GM13977 (cell line): ENCODE measurements at regions not wholly inside any gene's neighbourhood (a gene's known extent, or its start where the extent isn't known, plus 50 kb on each side); places are given as distances from the start of the nearest gene placed in this dataset.

ENCODE experiments used
- DNase-seq: peaks from one replicate; pipeline ENCODE4 v3.0.0; 2012; ENCODE audit warnings: low spot score
- in situ Hi-C: fragments of 300-500 bp; cut with MboI; formaldehyde crosslinking; loops from one replicate; pipeline ENCODE4 v1.12.0; 2022; ENCODE audit warnings: low sequenced_read_pairs, low pct_unique_long_range_greater_than_20kb, mixed read lengths, inconsistent platforms; ENCODE audit not compliant: unreplicated experiment
- TF ChIP-seq, protein P1 (sequence below): IDR thresholded peaks from 2 replicates; pipeline ENCODE4 v1.5.1; 2012; ENCODE audit warnings: mild to moderate bottlenecking, control low read depth; ENCODE audit not compliant: insufficient read depth; ENCODE audit errors: extremely low read depth, missing control alignments

DNA sequence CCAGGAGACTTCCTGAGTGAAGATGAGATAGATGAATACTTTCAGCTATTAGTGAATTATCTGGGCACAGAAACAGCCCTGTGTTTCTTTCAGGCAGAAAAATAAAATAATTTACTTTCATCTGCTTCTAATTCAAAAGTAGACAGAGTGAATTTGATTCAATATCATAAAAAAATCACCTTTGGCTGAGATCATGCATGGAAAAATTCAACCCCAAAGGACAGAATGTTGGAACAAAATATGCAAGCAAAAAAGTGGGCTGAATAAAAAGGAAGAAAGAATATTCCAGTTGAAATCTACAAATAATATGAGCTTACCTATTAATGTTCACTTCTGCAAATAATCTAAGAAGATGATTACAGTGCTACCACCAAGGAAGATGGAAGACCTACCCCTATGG, 546.9 kb downstream of the TFAP2B start:
- in situ Hi-C loops, result no loop called here
- DNase-seq, result no peak
- TF ChIP-seq, protein P1, sequence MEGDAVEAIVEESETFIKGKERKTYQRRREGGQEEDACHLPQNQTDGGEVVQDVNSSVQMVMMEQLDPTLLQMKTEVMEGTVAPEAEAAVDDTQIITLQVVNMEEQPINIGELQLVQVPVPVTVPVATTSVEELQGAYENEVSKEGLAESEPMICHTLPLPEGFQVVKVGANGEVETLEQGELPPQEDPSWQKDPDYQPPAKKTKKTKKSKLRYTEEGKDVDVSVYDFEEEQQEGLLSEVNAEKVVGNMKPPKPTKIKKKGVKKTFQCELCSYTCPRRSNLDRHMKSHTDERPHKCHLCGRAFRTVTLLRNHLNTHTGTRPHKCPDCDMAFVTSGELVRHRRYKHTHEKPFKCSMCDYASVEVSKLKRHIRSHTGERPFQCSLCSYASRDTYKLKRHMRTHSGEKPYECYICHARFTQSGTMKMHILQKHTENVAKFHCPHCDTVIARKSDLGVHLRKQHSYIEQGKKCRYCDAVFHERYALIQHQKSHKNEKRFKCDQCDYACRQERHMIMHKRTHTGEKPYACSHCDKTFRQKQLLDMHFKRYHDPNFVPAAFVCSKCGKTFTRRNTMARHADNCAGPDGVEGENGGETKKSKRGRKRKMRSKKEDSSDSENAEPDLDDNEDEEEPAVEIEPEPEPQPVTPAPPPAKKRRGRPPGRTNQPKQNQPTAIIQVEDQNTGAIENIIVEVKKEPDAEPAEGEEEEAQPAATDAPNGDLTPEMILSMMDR, result no peak

DNA sequence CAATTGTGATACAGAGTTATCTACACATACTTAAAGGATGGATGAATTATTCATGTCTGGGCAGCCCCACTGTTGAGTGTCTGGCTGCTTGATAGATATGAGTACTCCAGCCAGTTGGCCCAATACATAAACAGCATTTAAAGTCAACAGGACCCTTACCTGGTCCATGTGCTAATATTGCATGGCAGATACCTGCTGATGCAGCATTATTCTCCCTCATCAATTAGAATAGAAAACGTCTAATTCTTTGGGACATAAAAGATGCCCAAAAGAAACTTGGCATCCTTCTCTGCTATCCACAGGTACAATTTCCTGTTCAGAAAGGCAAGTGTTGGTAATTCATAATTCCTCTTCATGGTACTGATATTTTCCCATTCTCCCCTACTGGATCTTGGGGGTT, 550.8 kb downstream of the TFAP2B start:
- TF ChIP-seq, protein P1, result no peak
- in situ Hi-C loops, result no loop called here

DNA sequence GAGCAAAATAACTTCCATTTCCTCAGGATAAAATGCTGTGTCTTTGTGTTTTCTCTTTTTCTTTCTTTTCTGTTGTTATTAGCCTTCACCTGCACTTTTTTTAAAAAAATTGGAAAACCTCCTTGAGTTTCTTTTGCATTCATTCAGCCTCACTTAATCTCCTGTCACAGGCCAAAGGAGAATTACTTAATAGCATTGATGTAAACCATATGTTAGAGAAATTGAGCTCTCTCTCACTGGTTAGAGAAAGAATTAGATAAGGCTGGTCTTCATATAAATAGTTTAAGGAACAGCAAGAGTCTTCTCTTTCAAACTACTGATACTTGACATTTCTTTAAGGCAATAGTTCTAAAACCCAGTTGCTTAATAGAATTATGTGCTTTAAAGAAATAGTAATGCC, 564.2 kb downstream of the TFAP2B start:
- in situ Hi-C loops, result no loop called here
- TF ChIP-seq, protein P1, result no peak
- no peak for DNase-seq

More for the DNA sequence above, 550.8 kb downstream of the TFAP2B start:
- DNase-seq, result no peak

DNA sequence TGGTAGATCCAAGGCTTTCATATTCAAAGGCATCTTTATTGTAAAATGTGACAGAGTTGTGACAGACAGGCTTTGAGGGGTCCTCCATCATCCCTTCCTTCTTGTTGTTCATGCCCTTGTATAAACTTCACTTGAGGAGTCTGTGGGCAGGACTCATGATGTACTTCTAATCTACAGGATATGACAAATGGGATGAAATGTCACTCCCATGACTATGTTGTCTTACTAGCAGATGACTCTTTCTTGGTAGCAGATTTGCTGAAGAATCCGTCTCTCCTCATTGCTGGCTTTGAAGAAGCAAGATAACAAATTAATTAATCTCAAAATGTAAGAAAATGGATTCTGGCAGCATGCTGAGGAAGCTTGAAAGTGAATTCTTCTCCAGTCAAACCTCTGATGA, 566.1 kb downstream of the TFAP2B start:
- TF ChIP-seq, protein P1, result no peak
- DNase-seq, result no peak
- in situ Hi-C loops, result no loop called here

DNA sequence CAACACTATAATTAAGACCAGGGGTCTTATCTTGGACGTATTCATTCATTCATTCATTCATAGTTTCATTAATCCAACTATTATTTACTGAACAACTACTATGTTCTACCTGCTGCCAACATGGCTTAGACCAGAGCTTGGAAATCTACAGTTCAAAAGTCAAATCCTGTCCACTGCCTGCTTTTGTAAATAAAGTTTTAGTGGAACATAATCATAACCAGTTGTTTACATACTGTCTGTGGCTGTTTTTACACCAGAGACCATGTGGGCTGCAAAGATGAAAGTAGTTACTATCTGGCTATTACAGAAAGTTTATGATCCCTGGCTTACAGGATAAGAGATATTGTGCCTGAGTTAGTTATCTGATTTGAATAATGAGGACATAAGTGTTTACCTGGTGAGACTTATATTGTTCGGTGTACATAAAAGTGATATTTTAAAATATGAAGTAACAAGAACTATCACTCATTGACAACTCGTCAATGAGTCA, 567.7 kb downstream of the TFAP2B start:
- TF ChIP-seq, protein P1, result no peak
- in situ Hi-C loops, result no loop called here
- DNase-seq, result no peak

DNA sequence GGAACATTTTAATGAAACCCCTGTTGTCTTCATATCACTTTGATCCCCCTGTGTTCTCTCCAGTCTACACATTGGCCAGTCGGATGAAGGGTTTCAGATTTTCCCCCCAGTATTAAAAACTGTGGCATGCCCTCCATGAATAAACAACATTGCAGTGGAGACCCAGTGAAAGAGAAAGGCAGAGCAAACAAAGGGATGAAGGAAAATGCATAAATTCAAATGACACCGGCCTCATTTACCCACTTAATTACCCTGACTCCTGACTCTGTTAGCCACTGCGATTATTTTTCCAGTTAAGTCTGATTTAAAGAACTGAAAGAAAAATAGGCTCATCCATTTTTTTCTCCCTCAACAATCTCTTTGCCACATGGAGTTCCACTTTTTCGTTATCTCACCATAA, 569.2 kb downstream of the TFAP2B start:
- DNase-seq, result no peak
- in situ Hi-C loops, result no loop called here
- TF ChIP-seq, protein P1, result no peak

DNA sequence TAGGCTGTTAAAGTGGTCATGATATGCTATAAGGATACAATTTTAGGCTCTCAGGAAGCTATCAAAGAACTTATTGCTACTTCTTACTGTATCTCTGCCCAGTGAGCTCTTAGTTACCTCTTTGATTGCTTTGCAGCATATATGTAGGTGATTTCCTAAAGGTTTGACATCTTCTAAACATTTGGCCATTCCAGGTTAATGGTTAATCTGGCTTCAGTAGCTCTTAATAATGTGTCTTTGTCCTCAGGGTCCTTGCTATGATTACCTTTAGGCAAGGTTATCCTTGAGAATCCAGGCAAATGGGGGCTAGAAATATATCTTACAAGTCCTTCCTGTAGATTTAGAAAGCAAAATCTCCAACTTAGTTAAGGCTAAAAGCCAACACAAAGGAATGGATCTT, 575.4 kb downstream of the TFAP2B start:
- in situ Hi-C loops, result no loop called here
- DNase-seq, result no peak
- TF ChIP-seq, protein P1, result no peak
